Astrocyte (in vitro differentiated cells and primary cell): ENCODE measurements at regions not wholly inside any gene's neighbourhood (a gene's known extent, or its start where the extent isn't known, plus 50 kb on each side); places are given as distances from the start of the nearest gene placed in this dataset.

Source experiments
- DNase-seq: peaks from one replicate; pipeline ENCODE4 v3.0.0-alpha.2; 2010; ENCODE audit warnings: low read depth
- FAIRE-seq: peaks from 2 replicates; lab custom pipeline; 2011; peaks lifted over from hg19 to GRCh38; lab: Jason Lieb, UNC
- H2AFZ ChIP-seq: 2 replicates; pipeline ENCODE4 v1.6.0; 2012; ENCODE audit warnings: low read depth, low read length, inconsistent platforms
- H3K27ac ChIP-seq: 2 replicates; pipeline ENCODE4 v1.5.1; 2011; ENCODE audit warnings: low read depth, low read length, inconsistent platforms
- H3K27me3 ChIP-seq: 2 replicates; pipeline ENCODE4 v1.6.0; 2011; ENCODE audit warnings: low read length, inconsistent platforms; ENCODE audit not compliant: insufficient read depth
- H3K36me3 ChIP-seq: 2 replicates; pipeline ENCODE4 v1.5.1; 2011; ENCODE audit warnings: low read length, inconsistent platforms; ENCODE audit not compliant: insufficient read depth
- H3K4me1 ChIP-seq: 2 replicates; pipeline ENCODE4 v1.5.1; 2011; ENCODE audit warnings: low read length, inconsistent platforms; ENCODE audit not compliant: insufficient read depth
- H3K4me2 ChIP-seq: 2 replicates; pipeline ENCODE4 v1.6.0; 2012; ENCODE audit warnings: low read length, inconsistent platforms
- H3K4me3 ChIP-seq: 2 replicates; pipeline ENCODE4 v1.5.1; 2011; ENCODE audit warnings: low read depth, mild to moderate bottlenecking, low read length, inconsistent platforms; ENCODE audit not compliant: insufficient read depth
- H3K79me2 ChIP-seq: 2 replicates; pipeline ENCODE4 v1.6.0; 2012; ENCODE audit warnings: mild to moderate bottlenecking, low read length, inconsistent platforms; ENCODE audit not compliant: insufficient read depth
- H3K9ac ChIP-seq: 2 replicates; pipeline ENCODE4 v1.6.0; 2012; ENCODE audit warnings: mild to moderate bottlenecking, low read length, inconsistent platforms
- H3K9me3 ChIP-seq: 2 replicates; pipeline ENCODE4 v1.5.1; 2012; ENCODE audit warnings: low read depth, mild to moderate bottlenecking, low read length, inconsistent platforms; ENCODE audit not compliant: insufficient read depth
- H4K20me1 ChIP-seq: 2 replicates; pipeline ENCODE4 v1.6.0; 2012; ENCODE audit warnings: low read length, inconsistent platforms; ENCODE audit not compliant: insufficient read depth
- H3K27ac Mint-ChIP-seq: one replicate; pipeline ENCODE4 v1.8.0; 2021; ENCODE audit warnings: mild to moderate bottlenecking, mixed read lengths; ENCODE audit not compliant: unreplicated experiment
- H3K27me3 Mint-ChIP-seq: one replicate; pipeline ENCODE4 v1.8.0; 2021; ENCODE audit warnings: low read depth, mixed read lengths; ENCODE audit not compliant: unreplicated experiment
- H3K36me3 Mint-ChIP-seq: one replicate; pipeline ENCODE4 v1.8.0; 2021; ENCODE audit warnings: low read depth, mixed read lengths; ENCODE audit not compliant: unreplicated experiment
- H3K4me1 Mint-ChIP-seq: one replicate; pipeline ENCODE4 v1.8.0; 2021; ENCODE audit warnings: low read depth, mixed read lengths; ENCODE audit not compliant: unreplicated experiment
- H3K4me3 Mint-ChIP-seq: one replicate; pipeline ENCODE4 v1.8.0; 2021; ENCODE audit warnings: mild to moderate bottlenecking, moderate library complexity, mixed read lengths; ENCODE audit not compliant: unreplicated experiment
- H3K9me3 Mint-ChIP-seq: one replicate; pipeline ENCODE4 v1.8.0; 2021; ENCODE audit warnings: mild to moderate bottlenecking, mixed read lengths; ENCODE audit not compliant: unreplicated experiment
- EZH2 ChIP-seq: IDR thresholded peaks from 2 replicates; pipeline ENCODE4 v1.6.1; 2012; ENCODE audit warnings: mild to moderate bottlenecking, low read length, inconsistent platforms; ENCODE audit not compliant: insufficient read depth
- TF ChIP-seq, protein P1 (sequence below): IDR thresholded peaks from 2 replicates; pipeline ENCODE4 v1.5.1; 2011; ENCODE audit warnings: low read depth, mild to moderate bottlenecking, inconsistent platforms, low read length, moderate library complexity; ENCODE audit not compliant: insufficient read depth

- Histone ChIP-seq H2AFZ (no peak overlapping the region), H3K27ac (no peak overlapping the region), H3K9me3 (no peaks in the 10 kb centered on the region), H3K4me3 (no peak overlapping the region), H3K4me1 (no peaks in the 10 kb centered on the region), H3K79me2 (no peaks in the 10 kb centered on the region), H3K27me3 (no peaks in the 10 kb centered on the region), H3K4me2 (no peak overlapping the region), H3K36me3 (no peaks in the 10 kb centered on the region), H3K9ac (no peak overlapping the region), H4K20me1 (no peaks in the 10 kb centered on the region)
- TF ChIP-seq, protein P1, sequence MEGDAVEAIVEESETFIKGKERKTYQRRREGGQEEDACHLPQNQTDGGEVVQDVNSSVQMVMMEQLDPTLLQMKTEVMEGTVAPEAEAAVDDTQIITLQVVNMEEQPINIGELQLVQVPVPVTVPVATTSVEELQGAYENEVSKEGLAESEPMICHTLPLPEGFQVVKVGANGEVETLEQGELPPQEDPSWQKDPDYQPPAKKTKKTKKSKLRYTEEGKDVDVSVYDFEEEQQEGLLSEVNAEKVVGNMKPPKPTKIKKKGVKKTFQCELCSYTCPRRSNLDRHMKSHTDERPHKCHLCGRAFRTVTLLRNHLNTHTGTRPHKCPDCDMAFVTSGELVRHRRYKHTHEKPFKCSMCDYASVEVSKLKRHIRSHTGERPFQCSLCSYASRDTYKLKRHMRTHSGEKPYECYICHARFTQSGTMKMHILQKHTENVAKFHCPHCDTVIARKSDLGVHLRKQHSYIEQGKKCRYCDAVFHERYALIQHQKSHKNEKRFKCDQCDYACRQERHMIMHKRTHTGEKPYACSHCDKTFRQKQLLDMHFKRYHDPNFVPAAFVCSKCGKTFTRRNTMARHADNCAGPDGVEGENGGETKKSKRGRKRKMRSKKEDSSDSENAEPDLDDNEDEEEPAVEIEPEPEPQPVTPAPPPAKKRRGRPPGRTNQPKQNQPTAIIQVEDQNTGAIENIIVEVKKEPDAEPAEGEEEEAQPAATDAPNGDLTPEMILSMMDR, result no peak
- TF ChIP-seq EZH2, result no peak
- no peak for DNase-seq
- no peaks in the 10 kb centered on the region for H3K4me1 Mint-ChIP-seq
- no peak for FAIRE-seq
- no peaks in the 10 kb centered on the region for H3K36me3 Mint-ChIP-seq
- H3K4me3 Mint-ChIP-seq, result no peak overlapping the region
- peaks cover 7% of the 10 kb centered on the region for H3K9me3 Mint-ChIP-seq
- H3K27me3 Mint-ChIP-seq, result no peaks in the 10 kb centered on the region
- no peak overlapping the region for H3K27ac Mint-ChIP-seq
Observed at GRCh38 chr15:31179693-31180092, 78.2 kb upstream of the TRPM1 start.

GRCh38 chr15:31193291-31193690 is 91.8 kb upstream of the TRPM1 start:
- Histone ChIP-seq H3K4me2 (no peak overlapping the region), H3K79me2 (no peaks in the 10 kb centered on the region), H4K20me1 (no peaks in the 10 kb centered on the region), H3K4me1 (no peaks in the 10 kb centered on the region), H3K36me3 (no peaks in the 10 kb centered on the region), H3K27me3 (no peaks in the 10 kb centered on the region), H3K27ac (no peak overlapping the region), H2AFZ (no peak overlapping the region), H3K9me3 (no peaks in the 10 kb centered on the region), H3K4me3 (no peak overlapping the region), H3K9ac (no peak overlapping the region)
- no peak overlapping the region for H3K4me3 Mint-ChIP-seq
- no peak overlapping the region for H3K27ac Mint-ChIP-seq
- peaks cover 5% of the 10 kb centered on the region for H3K27me3 Mint-ChIP-seq
- DNase-seq (no peak), FAIRE-seq (no peak)
- no peaks in the 10 kb centered on the region for H3K36me3 Mint-ChIP-seq
- peaks cover 13% of the 10 kb centered on the region for H3K9me3 Mint-ChIP-seq
- no peaks in the 10 kb centered on the region for H3K4me1 Mint-ChIP-seq
- TF ChIP-seq, protein P1, result no peak
- no peak for TF ChIP-seq EZH2

DNA sequence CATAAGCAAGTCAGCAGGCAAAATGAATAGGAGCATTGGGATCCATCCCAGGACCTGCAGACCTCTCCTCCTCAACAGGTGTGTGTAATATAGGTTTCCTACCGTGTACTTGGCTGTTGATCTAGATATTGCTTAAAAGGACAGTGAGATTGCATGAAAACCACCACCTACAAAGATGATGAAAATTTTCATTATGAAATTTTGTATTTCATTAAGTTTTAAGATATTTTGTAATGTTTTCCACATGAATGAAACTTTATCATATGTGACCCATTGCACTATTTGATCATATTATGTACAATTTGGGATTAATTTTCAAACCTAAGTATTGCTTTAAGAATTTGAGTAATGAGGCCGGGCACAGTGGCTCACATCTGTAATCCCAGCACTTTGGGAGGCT is 94.3 kb upstream of the TRPM1 start:
- Mint-ChIP-seq H3K27ac (no peak overlapping the region), H3K4me3 (no peak overlapping the region), H3K36me3 (no peaks in the 10 kb centered on the region), H3K9me3 (peaks cover 3% of the 10 kb centered on the region), H3K4me1 (no peaks in the 10 kb centered on the region), H3K27me3 (peaks cover 11% of the 10 kb centered on the region)
- Histone ChIP-seq H3K27ac (no peak overlapping the region), H3K79me2 (no peaks in the 10 kb centered on the region), H3K4me3 (no peak overlapping the region), H3K27me3 (no peaks in the 10 kb centered on the region), H3K4me1 (no peaks in the 10 kb centered on the region), H3K9me3 (no peaks in the 10 kb centered on the region), H3K36me3 (no peaks in the 10 kb centered on the region), H2AFZ (no peak overlapping the region), H3K4me2 (no peak overlapping the region), H3K9ac (no peak overlapping the region), H4K20me1 (no peaks in the 10 kb centered on the region)
- TF ChIP-seq, protein P1, result no peak
- no peak for TF ChIP-seq EZH2
- no peak for FAIRE-seq
- DNase-seq, result no peak
